ENCODE measurements at regions not wholly inside any gene's neighbourhood (a gene's known extent, or its start where the extent isn't known, plus 50 kb on each side); places are given as distances from the start of the nearest gene placed in this dataset.

GRCh38 chr18:66222174-66222573, 381.7 kb downstream of the CDH19 start:
- no peak for TF ChIP-seq CTCF (IDR thresholded peaks at IDR 0.05; ENCODE audit: control extremely low read depth in 1 of 3, insufficient read depth in 1 of 3, low read depth in 1 of 3, low read length in 3 of 3)
- TF ChIP-seq USF2 (IDR thresholded peaks at IDR 0.05; ENCODE audit: low read length): no peak
- TF ChIP-seq JUND (IDR thresholded peaks at IDR 0.05; ENCODE audit: low read length): no peak
- no peak for TF ChIP-seq POLR2AphosphoS5 (IDR thresholded peaks at IDR 0.05; ENCODE audit: low read depth, low read length)
- no peak for TF ChIP-seq EP300 (IDR thresholded peaks at IDR 0.05; ENCODE audit: borderline replicate concordance in 1 of 2, low read depth in 2 of 2, low read length in 2 of 2)
- no peak for TF ChIP-seq POLR2A (IDR thresholded peaks at IDR 0.05; ENCODE audit: control extremely low read depth in 1 of 2, low read depth in 2 of 2, low read length in 2 of 2)
- TF ChIP-seq SIN3A (conservative IDR thresholded peaks at IDR 0.05 in 1 of 2, IDR thresholded peaks at IDR 0.05 in 1 of 2; ENCODE audit: low read depth in 1 of 2, low read length in 2 of 2): no peak
- TF ChIP-seq MAX (IDR thresholded peaks at IDR 0.05): no peak
- no peak for TF ChIP-seq YY1 (IDR thresholded peaks at IDR 0.05; ENCODE audit: low read depth, low read length)
- TF ChIP-seq GABPA (IDR thresholded peaks at IDR 0.05; ENCODE audit: borderline replicate concordance, insufficient read depth, low read length): no peak
- no peak for TF ChIP-seq HDAC6 (IDR thresholded peaks at IDR 0.05; ENCODE audit: low read depth, low read length)
